IPS-NIHi7 (cell line): ENCODE measurements at regions not wholly inside any gene's neighbourhood (a gene's known extent, or its start where the extent isn't known, plus 50 kb on each side); places are given as distances from the start of the nearest gene placed in this dataset.

Experiments
- DNase-seq: peaks from one replicate; pipeline ENCODE4 v3.0.0; 2012; ENCODE audit warnings: mixed read lengths; ENCODE audit errors: extremely low spot score

GRCh38 chr4:174120446-174121295 lies 162.8 kb downstream of the FBXO8 start:
- peak; percentile 30 for DNase-seq

GRCh38 chr4:174119830-174120229 lies 163.6 kb downstream of the FBXO8 start:
- DNase-seq = no peak

GRCh38 chr4:174119051-174119450 lies 164.4 kb downstream of the FBXO8 start:
- DNase-seq = no peak

- DNase-seq = no peak
Observed at GRCh38 chr4:174118171-174118570, 165.3 kb downstream of the FBXO8 start.

- DNase-seq = no peak
Observed at GRCh38 chr4:174117445-174117844, 166.0 kb downstream of the FBXO8 start.

DNA sequence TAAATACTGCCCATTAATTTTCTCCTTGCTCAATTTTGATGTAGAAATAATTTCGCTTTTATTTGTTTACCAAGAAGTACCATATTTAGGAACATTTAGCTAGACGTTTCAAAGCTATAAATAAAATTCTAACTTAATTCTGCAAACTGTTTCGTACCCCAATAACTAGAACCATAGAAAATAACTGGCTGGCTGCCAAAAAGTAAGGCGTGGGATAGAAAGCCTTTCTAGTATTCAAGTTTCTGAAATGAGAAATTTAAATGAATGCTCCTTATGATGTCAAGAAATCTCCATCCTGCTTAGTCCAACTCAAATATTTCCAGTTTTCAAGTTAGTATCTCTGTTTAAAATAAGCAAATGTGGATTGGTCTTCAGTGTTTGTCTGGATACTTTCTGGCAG lies 167.4 kb downstream of the FBXO8 start:
- no peak for DNase-seq

DNA sequence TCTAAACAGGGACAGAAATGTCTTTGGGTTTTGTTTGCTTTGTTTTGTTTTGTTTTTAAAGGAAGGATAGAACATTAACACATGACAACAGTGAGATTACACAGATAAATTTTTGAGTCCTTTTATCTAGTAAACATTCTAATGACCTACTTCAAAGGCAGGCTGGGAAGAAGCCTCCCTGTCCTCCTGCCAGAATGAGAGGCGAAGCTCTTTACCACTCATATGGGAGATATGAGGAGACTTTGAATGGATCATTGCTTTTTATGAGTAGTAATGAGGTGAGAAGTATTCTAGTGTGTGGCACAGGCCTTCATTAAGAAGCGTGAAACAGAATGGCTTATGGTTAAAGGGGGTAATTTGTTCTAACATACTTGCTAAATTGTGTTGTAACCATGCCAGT lies 172.0 kb downstream of the FBXO8 start:
- no peak for DNase-seq

GRCh38 chr4:174110180-174110579 lies 173.3 kb downstream of the FBXO8 start:
- DNase-seq = no peak

GRCh38 chr4:174107746-174108354 lies 175.6 kb downstream of the FBXO8 start:
- peak; percentile 20 for DNase-seq

GRCh38 chr4:174105202-174105601 lies 178.3 kb downstream of the FBXO8 start:
- DNase-seq = no peak

DNA sequence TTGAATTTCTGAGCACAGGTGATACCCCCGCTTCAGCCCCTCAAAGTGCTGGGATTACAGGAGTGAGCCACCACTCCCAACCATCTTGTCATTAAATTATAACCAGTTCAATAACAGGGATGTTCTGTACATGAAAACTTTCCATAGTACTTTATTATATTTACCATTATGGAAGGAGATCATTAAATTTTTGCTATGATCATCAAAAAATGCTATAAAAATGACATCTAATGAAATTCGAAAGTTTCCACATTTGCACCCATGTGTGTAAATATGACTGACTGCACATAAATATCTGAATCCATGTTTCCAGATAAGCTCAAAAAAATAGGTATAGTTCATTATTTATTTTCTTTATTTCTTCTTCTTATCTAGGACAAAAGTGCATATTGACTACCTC lies 182.6 kb downstream of the FBXO8 start:
- no peak for DNase-seq

DNA sequence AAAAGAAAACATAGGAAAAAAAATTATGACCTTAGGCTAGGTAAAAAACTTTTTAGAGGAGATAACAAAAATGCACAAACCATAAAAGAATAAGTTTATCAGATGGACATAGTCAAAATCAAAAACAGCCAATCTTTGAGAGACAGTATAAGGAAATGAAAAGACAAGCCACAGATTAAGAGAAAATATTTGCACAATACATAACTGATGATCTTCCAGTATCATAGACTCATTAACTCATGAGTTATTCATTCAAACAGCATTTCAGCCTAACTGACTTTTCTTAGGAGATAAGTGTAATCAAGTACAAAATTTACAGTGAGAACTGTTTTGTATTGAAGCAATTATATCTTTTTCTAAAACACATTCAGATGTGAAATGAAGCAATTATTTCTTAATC lies 183.8 kb downstream of the FBXO8 start:
- no peak for DNase-seq

GRCh38 chr4:174096999-174097398 lies 186.5 kb downstream of the FBXO8 start:
- no peak for DNase-seq

- no peak for DNase-seq
Observed at GRCh38 chr4:174096456-174096855, 187.0 kb downstream of the FBXO8 start.

DNA sequence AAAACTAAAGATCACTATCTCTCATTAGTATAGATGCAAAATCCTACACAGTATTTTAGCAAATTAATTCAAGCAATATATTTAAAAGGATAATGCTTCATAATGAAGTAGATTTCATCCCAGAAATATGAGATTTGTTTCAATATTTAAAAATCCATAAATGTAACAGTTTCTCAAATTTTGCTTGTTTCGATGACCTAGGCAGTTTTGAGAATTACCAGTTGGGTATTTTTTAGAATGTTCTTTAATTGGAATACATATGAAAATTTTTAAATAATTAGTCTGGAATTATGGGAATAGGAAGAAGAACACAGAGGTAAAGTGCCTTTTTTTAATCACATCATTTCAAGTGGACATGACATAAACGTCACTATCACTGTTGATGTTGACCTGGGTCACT lies 192.3 kb downstream of the FBXO8 start:
- DNase-seq = no peak

GRCh38 chr4:174089711-174090110 lies 193.8 kb downstream of the FBXO8 start:
- no peak for DNase-seq

DNA sequence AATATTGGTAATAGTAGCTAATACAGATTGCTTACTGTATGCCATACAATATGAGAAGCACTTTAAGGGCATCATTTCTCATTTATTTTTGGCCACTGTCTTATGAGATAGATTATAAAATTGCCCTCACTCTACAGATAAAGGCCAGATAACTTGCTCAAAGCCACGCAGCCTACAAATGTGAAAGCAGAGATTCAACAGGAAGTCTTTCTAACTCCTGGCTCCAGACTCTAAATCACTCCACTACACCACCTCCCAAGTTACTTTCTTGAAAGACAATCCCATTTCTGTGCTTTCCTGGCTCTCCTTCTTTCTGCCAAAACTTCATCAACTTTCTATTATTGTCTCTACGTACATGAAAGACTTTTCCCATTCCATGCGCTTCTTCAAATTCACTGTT lies 194.7 kb downstream of the FBXO8 start:
- DNase-seq = no peak

DNA sequence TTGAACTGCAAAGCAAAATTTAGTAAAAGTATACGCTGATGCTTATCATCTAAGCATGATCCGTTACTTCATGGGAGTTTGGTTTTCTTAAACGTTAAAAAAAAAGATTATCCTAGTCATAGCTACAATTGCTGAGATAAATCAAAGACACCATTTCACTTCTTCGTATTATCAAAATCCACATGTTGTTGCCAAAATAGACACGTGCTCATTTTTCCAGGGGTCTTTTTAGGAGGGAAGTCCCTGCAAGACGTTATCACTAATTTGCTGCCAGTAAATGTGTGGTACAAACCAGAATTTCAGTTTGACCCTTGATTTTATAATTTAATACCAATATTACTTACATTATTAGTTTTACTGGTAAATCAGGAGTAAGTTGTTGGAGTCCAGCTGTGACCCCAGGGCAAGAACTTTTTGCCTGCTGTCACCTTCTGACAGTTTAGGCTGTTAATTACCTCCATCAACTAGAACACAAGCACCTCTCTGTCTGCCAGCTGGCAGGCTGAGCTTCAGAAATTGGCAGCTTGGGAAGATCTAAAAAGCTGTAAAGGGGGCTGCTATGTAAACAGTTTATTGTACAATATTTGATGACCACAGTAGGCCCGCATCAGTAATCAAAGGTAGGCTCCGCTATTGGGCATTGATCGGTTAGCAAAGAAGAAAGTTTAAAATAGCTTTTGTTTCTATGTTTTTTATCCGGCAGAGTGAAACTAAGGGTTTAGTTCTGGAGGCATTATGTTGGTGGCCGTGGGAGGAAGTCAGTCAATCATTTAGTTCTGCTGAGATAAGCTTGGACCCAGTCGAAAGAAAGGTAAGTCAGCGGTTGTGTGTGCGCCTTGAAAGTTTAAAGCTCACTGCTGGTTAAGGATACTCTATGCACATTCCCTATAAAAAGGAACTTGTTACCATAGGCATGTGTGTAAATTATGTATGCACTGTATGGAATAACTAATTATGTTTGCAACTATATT lies 196.4 kb downstream of the FBXO8 start:
- no peak for DNase-seq

GRCh38 chr4:174084981-174085380 lies 198.5 kb downstream of the FBXO8 start:
- DNase-seq = no peak

GRCh38 chr4:174084542-174084941 lies 198.9 kb downstream of the FBXO8 start:
- no peak for DNase-seq

DNA sequence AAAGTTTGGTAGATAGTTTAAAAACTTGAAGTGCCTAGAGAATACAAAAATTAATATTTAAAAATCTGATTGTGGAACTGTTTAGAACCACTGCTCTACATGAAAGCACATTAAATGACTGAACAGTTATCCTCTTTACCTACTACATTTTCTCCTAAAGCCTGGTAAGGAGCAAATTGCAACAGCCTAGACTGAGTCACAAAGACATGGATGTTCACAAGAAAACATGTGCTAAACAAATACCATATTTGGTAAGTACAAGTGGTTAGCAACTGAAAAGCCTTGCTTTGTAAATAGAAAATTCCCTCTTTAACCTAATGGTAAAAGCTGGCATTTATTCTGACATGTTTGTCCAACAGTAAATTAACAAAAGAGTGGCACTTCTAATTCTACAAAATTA lies 203.1 kb downstream of the FBXO8 start:
- DNase-seq = no peak

GRCh38 chr4:174071595-174071994 lies 211.9 kb downstream of the FBXO8 start:
- no peak for DNase-seq
